Astrocyte of the cerebellum (primary cell): ENCODE measurements at regions not wholly inside any gene's neighbourhood (a gene's known extent, or its start where the extent isn't known, plus 50 kb on each side); places are given as distances from the start of the nearest gene placed in this dataset.

Source experiments
- DNase-seq: peaks from one replicate; pipeline ENCODE4 v3.0.0-alpha.2; 2011; ENCODE audit warnings: low read depth
- H3K4me3 ChIP-seq: 2 replicates; pipeline ENCODE4 v1.5.1; 2011; ENCODE audit warnings: mild to moderate bottlenecking, low read depth, low read length, moderate library complexity
- in situ Hi-C: cut with HindIII; loops from 2 replicates; pipeline ENCODE4 v1.10.0; 2017; ENCODE audit warnings: low sequenced_read_pairs
- TF ChIP-seq, protein P1 (sequence below): IDR thresholded peaks from 2 replicates; pipeline ENCODE4 v1.5.1; 2012; ENCODE audit warnings: low read length, low read depth, moderate library complexity, mild to moderate bottlenecking; ENCODE audit errors: missing control alignments

GRCh38 chr2:208867374-208867773 lies 460.8 kb downstream of the PTH2R start:
- in situ Hi-C loops: no loop called here
- DNase-seq: no peak
- H3K4me3 ChIP-seq: no peak overlapping the region
- TF ChIP-seq, protein P1, sequence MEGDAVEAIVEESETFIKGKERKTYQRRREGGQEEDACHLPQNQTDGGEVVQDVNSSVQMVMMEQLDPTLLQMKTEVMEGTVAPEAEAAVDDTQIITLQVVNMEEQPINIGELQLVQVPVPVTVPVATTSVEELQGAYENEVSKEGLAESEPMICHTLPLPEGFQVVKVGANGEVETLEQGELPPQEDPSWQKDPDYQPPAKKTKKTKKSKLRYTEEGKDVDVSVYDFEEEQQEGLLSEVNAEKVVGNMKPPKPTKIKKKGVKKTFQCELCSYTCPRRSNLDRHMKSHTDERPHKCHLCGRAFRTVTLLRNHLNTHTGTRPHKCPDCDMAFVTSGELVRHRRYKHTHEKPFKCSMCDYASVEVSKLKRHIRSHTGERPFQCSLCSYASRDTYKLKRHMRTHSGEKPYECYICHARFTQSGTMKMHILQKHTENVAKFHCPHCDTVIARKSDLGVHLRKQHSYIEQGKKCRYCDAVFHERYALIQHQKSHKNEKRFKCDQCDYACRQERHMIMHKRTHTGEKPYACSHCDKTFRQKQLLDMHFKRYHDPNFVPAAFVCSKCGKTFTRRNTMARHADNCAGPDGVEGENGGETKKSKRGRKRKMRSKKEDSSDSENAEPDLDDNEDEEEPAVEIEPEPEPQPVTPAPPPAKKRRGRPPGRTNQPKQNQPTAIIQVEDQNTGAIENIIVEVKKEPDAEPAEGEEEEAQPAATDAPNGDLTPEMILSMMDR: no peak

GRCh38 chr2:208872591-208872990 lies 466.0 kb downstream of the PTH2R start:
- no peak for DNase-seq
- no peak overlapping the region for H3K4me3 ChIP-seq
- TF ChIP-seq, protein P1: no peak
- in situ Hi-C loops: loop anchor here (5.0 kb wide), 1 partner anchor 55 kb away; no protein-coding TSS in a partner anchor

- TF ChIP-seq, protein P1: no peak
- no peak overlapping the region for H3K4me3 ChIP-seq
- no peak for DNase-seq
- in situ Hi-C loops: no loop called here
These were observed 473.1 kb downstream of the PTH2R start for GRCh38 chr2:208879666-208880065.

DNA sequence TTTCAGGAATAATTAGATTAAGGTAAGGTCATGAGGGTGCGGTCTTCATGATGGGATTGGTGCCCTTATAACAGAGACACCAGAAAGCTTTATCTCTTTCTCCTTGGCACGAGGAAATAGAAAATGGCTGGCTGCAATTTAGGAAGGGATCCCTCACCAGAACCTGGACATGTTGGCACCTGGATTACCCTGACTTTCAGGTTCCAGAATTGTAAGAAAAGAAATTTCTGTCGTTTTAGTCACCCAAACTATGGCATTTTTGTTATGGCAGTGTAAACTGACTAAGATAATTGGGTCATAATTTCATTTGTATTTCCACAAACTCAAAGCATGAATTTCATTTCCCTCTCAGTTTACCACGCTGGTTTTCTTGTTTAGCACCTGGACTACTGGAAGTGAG lies 473.6 kb downstream of the PTH2R start:
- in situ Hi-C loops: no loop called here
- no peak overlapping the region for H3K4me3 ChIP-seq
- no peak for DNase-seq
- TF ChIP-seq, protein P1: no peak

DNA sequence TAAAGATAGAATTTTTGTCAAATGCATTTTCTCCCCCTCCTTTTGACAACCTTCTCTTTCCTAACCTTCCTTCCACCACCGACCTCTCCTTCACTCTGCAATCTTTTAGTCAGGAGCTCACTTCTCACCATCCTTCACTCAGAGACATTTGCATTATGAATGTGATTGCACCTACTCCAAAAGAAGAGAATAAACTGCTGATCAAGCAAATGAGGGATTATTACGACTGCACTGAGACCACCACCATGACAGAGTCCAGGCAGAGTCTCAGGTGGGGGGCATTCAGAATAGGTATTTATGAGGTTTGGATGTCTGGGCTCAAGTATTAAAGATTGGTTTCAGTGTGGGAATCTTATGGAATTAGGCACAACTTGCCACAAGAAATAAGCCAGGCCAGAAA lies 483.9 kb downstream of the PTH2R start:
- in situ Hi-C loops: no loop called here
- DNase-seq: no peak
- no peak overlapping the region for H3K4me3 ChIP-seq
- TF ChIP-seq, protein P1: no peak

DNA sequence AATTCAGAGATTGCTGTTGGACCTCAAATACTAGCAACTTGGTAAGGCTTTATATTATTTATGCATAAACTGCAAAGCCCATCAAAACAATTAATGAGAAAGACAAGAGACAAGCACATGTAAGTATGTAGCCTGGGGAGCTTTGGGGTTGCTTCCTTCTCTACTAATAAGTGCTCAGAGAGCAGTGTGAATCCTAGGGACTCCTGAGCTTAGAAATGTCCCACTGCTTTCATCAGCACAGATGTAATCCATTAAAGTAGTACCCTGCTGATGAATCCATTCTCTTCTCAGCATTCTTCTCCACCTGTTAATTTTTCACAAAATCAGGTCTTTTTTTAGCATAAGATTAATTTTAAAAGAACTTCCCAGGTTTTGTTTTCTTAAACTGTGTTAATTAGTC lies 485.6 kb downstream of the PTH2R start:
- no peak for DNase-seq
- TF ChIP-seq, protein P1: no peak
- H3K4me3 ChIP-seq: no peak overlapping the region
- in situ Hi-C loops: no loop called here

DNA sequence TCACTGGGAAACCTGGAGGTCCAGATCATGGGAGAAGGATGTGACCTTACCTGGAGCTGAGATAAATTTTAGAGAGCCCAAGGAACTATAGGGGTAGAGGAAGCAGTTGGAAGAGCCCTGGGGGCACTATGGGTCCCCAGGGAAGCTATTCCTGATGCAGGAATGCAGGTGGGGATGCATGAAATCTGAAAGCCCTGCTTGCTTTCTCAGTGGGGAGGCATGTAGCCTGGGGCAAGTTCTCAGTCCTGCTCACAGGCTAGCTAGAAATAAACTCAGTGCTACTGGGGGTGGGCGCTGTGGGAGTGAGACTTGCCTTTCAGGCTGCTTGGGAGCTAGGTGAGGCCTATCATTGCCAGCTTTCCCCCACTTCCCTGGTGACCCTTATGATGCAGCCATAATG lies 499.7 kb downstream of the PTH2R start:
- no peak for DNase-seq
- in situ Hi-C loops: no loop called here
- TF ChIP-seq, protein P1: no peak

More for the DNA sequence above, 499.7 kb downstream of the PTH2R start:
- H3K4me3 ChIP-seq: no peak overlapping the region
